ENCODE measurements at regions not wholly inside any gene's neighbourhood (a gene's known extent, or its start where the extent isn't known, plus 50 kb on each side); places are given as distances from the start of the nearest gene placed in this dataset.

- DNase-seq (ENCODE audit: low read depth in 6 of 9, low spot score in 9 of 9), result no peak
- Histone ChIP-seq H3K27ac (ENCODE audit: low read depth in 1 of 2, low read length in 1 of 2) (no peak overlapping the region), H3K36me3 (ENCODE audit: control insufficient read depth in 2 of 2, insufficient read depth in 2 of 2, low read length in 1 of 2) (no peaks in the 10 kb centered on the region), H3K4me3 (ENCODE audit: low read length in 2 of 2) (no peak overlapping the region), H3K9me3 (ENCODE audit: control insufficient read depth in 2 of 2, insufficient read depth in 1 of 2, low read length in 1 of 2) (no peaks in the 10 kb centered on the region), H3K27me3 (ENCODE audit: control insufficient read depth in 2 of 2, insufficient read depth in 1 of 2, low read length in 1 of 2) (no peaks in the 10 kb centered on the region), H3K4me1 (ENCODE audit: control insufficient read depth in 2 of 2, insufficient read depth in 2 of 2, low read length in 2 of 2) (no peaks in the 10 kb centered on the region)
These were observed 615.3 kb downstream of the TFAP2A start for GRCh38 chr6:9799582-9799981.

- Histone ChIP-seq H3K4me1 (ENCODE audit: control insufficient read depth in 2 of 2, insufficient read depth in 2 of 2, low read length in 2 of 2) (no peaks in the 10 kb centered on the region), H3K27ac (ENCODE audit: low read depth in 1 of 2, low read length in 1 of 2) (no peak overlapping the region), H3K36me3 (ENCODE audit: control insufficient read depth in 2 of 2, insufficient read depth in 2 of 2, low read length in 1 of 2) (no peaks in the 10 kb centered on the region), H3K9me3 (ENCODE audit: control insufficient read depth in 2 of 2, insufficient read depth in 1 of 2, low read length in 1 of 2) (no peaks in the 10 kb centered on the region), H3K4me3 (ENCODE audit: low read length in 2 of 2) (no peak overlapping the region), H3K27me3 (ENCODE audit: control insufficient read depth in 2 of 2, insufficient read depth in 1 of 2, low read length in 1 of 2) (no peaks in the 10 kb centered on the region)
- DNase-seq (ENCODE audit: low read depth in 6 of 9, low spot score in 9 of 9), result no peak
- WGBS, result 84% methylated on average over 2 of the region's 2 CpGs
These were observed 618.0 kb downstream of the TFAP2A start for GRCh38 chr6:9796827-9797226.

GRCh38 chr6:9795880-9796279 lies 619.0 kb downstream of the TFAP2A start:
- DNase-seq (ENCODE audit: low read depth in 6 of 9, low spot score in 9 of 9), result no peak
- 14% methylated on average over 5 of the region's 5 CpGs for WGBS
- no peaks in the 10 kb centered on the region for H3K27me3 ChIP-seq (ENCODE audit: control insufficient read depth in 2 of 2, insufficient read depth in 1 of 2, low read length in 1 of 2)
- no peaks in the 10 kb centered on the region for H3K36me3 ChIP-seq (ENCODE audit: control insufficient read depth in 2 of 2, insufficient read depth in 2 of 2, low read length in 1 of 2)
- H3K27ac ChIP-seq (ENCODE audit: low read depth in 1 of 2, low read length in 1 of 2), result no peak overlapping the region
- H3K4me3 ChIP-seq (ENCODE audit: low read length in 2 of 2), result no peak overlapping the region
- H3K4me1 ChIP-seq (ENCODE audit: control insufficient read depth in 2 of 2, insufficient read depth in 2 of 2, low read length in 2 of 2), result no peaks in the 10 kb centered on the region
- no peaks in the 10 kb centered on the region for H3K9me3 ChIP-seq (ENCODE audit: control insufficient read depth in 2 of 2, insufficient read depth in 1 of 2, low read length in 1 of 2)

GRCh38 chr6:9789201-9789600 lies 625.7 kb downstream of the TFAP2A start:
- WGBS, result 60% methylated on average over 3 of the region's 3 CpGs
- H3K36me3 ChIP-seq (ENCODE audit: control insufficient read depth in 2 of 2, insufficient read depth in 2 of 2, low read length in 1 of 2), result no peaks in the 10 kb centered on the region
- H3K27ac ChIP-seq (ENCODE audit: low read depth in 1 of 2, low read length in 1 of 2), result no peak overlapping the region
- no peak overlapping the region for H3K4me3 ChIP-seq (ENCODE audit: low read length in 2 of 2)
- H3K4me1 ChIP-seq (ENCODE audit: control insufficient read depth in 2 of 2, insufficient read depth in 2 of 2, low read length in 2 of 2), result no peaks in the 10 kb centered on the region
- no peak for DNase-seq (ENCODE audit: low read depth in 6 of 9, low spot score in 9 of 9)
- H3K9me3 ChIP-seq (ENCODE audit: control insufficient read depth in 2 of 2, insufficient read depth in 1 of 2, low read length in 1 of 2), result no peaks in the 10 kb centered on the region
- H3K27me3 ChIP-seq (ENCODE audit: control insufficient read depth in 2 of 2, insufficient read depth in 1 of 2, low read length in 1 of 2), result no peaks in the 10 kb centered on the region

GRCh38 chr6:9784786-9785185 lies 630.1 kb downstream of the TFAP2A start:
- Histone ChIP-seq H3K4me3 (ENCODE audit: low read length in 2 of 2) (no peak overlapping the region), H3K27ac (ENCODE audit: low read depth in 1 of 2, low read length in 1 of 2) (no peak overlapping the region), H3K4me1 (ENCODE audit: control insufficient read depth in 2 of 2, insufficient read depth in 2 of 2, low read length in 2 of 2) (no peaks in the 10 kb centered on the region), H3K9me3 (ENCODE audit: control insufficient read depth in 2 of 2, insufficient read depth in 1 of 2, low read length in 1 of 2) (no peaks in the 10 kb centered on the region), H3K27me3 (ENCODE audit: control insufficient read depth in 2 of 2, insufficient read depth in 1 of 2, low read length in 1 of 2) (no peaks in the 10 kb centered on the region), H3K36me3 (ENCODE audit: control insufficient read depth in 2 of 2, insufficient read depth in 2 of 2, low read length in 1 of 2) (no peaks in the 10 kb centered on the region)
- WGBS, result 73% methylated on average over 3 of the region's 3 CpGs
- no peak for DNase-seq (ENCODE audit: low read depth in 6 of 9, low spot score in 9 of 9)

GRCh38 chr6:9783567-9783966 lies 631.3 kb downstream of the TFAP2A start:
- Histone ChIP-seq H3K9me3 (ENCODE audit: control insufficient read depth in 2 of 2, insufficient read depth in 1 of 2, low read length in 1 of 2) (no peaks in the 10 kb centered on the region), H3K27me3 (ENCODE audit: control insufficient read depth in 2 of 2, insufficient read depth in 1 of 2, low read length in 1 of 2) (no peaks in the 10 kb centered on the region), H3K4me3 (ENCODE audit: low read length in 2 of 2) (no peak overlapping the region), H3K4me1 (ENCODE audit: control insufficient read depth in 2 of 2, insufficient read depth in 2 of 2, low read length in 2 of 2) (no peaks in the 10 kb centered on the region), H3K36me3 (ENCODE audit: control insufficient read depth in 2 of 2, insufficient read depth in 2 of 2, low read length in 1 of 2) (no peaks in the 10 kb centered on the region), H3K27ac (ENCODE audit: low read depth in 1 of 2, low read length in 1 of 2) (no peak overlapping the region)
- no peak for DNase-seq (ENCODE audit: low read depth in 6 of 9, low spot score in 9 of 9)
- 93% methylated on average over 6 of the region's 6 CpGs for WGBS

- no peak for DNase-seq (ENCODE audit: low read depth in 6 of 9, low spot score in 9 of 9)
- H3K9me3 ChIP-seq (ENCODE audit: control insufficient read depth in 2 of 2, insufficient read depth in 1 of 2, low read length in 1 of 2), result no peaks in the 10 kb centered on the region
- H3K4me1 ChIP-seq (ENCODE audit: control insufficient read depth in 2 of 2, insufficient read depth in 2 of 2, low read length in 2 of 2), result no peaks in the 10 kb centered on the region
- no peaks in the 10 kb centered on the region for H3K36me3 ChIP-seq (ENCODE audit: control insufficient read depth in 2 of 2, insufficient read depth in 2 of 2, low read length in 1 of 2)
- no peaks in the 10 kb centered on the region for H3K27me3 ChIP-seq (ENCODE audit: control insufficient read depth in 2 of 2, insufficient read depth in 1 of 2, low read length in 1 of 2)
- WGBS, result 59% methylated on average over 6 of the region's 6 CpGs
- no peak overlapping the region for H3K27ac ChIP-seq (ENCODE audit: low read depth in 1 of 2, low read length in 1 of 2)
- no peak overlapping the region for H3K4me3 ChIP-seq (ENCODE audit: low read length in 2 of 2)
These were observed 648.5 kb downstream of the TFAP2A start for GRCh38 chr6:9766240-9766915.

GRCh38 chr6:9761220-9761619 lies 653.7 kb downstream of the TFAP2A start:
- H3K27me3 ChIP-seq (ENCODE audit: control insufficient read depth in 2 of 2, insufficient read depth in 1 of 2, low read length in 1 of 2), result no peaks in the 10 kb centered on the region
- no peaks in the 10 kb centered on the region for H3K36me3 ChIP-seq (ENCODE audit: control insufficient read depth in 2 of 2, insufficient read depth in 2 of 2, low read length in 1 of 2)
- 93% methylated on average over 4 of the region's 4 CpGs for WGBS
- H3K9me3 ChIP-seq (ENCODE audit: control insufficient read depth in 2 of 2, insufficient read depth in 1 of 2, low read length in 1 of 2), result no peaks in the 10 kb centered on the region
- H3K4me1 ChIP-seq (ENCODE audit: control insufficient read depth in 2 of 2, insufficient read depth in 2 of 2, low read length in 2 of 2), result no peaks in the 10 kb centered on the region
- no peak for DNase-seq (ENCODE audit: low read depth in 6 of 9, low spot score in 9 of 9)
- no peak overlapping the region for H3K27ac ChIP-seq (ENCODE audit: low read depth in 1 of 2, low read length in 1 of 2)
- no peak overlapping the region for H3K4me3 ChIP-seq (ENCODE audit: low read length in 2 of 2)

- Histone ChIP-seq H3K27ac (ENCODE audit: low read depth in 1 of 2, low read length in 1 of 2) (no peak overlapping the region), H3K4me3 (ENCODE audit: low read length in 2 of 2) (no peak overlapping the region), H3K4me1 (ENCODE audit: control insufficient read depth in 2 of 2, insufficient read depth in 2 of 2, low read length in 2 of 2) (no peaks in the 10 kb centered on the region), H3K36me3 (ENCODE audit: control insufficient read depth in 2 of 2, insufficient read depth in 2 of 2, low read length in 1 of 2) (no peaks in the 10 kb centered on the region), H3K27me3 (ENCODE audit: control insufficient read depth in 2 of 2, insufficient read depth in 1 of 2, low read length in 1 of 2) (no peaks in the 10 kb centered on the region), H3K9me3 (ENCODE audit: control insufficient read depth in 2 of 2, insufficient read depth in 1 of 2, low read length in 1 of 2) (no peaks in the 10 kb centered on the region)
- 91% methylated on average over 5 of the region's 5 CpGs for WGBS
- no peak for DNase-seq (ENCODE audit: low read depth in 6 of 9, low spot score in 9 of 9)
These were observed 660.4 kb downstream of the TFAP2A start for GRCh38 chr6:9754515-9754914.

GRCh38 chr6:9745966-9746365 lies 668.9 kb downstream of the TFAP2A start:
- no peak for DNase-seq (ENCODE audit: low read depth in 6 of 9, low spot score in 9 of 9)
- Histone ChIP-seq H3K4me3 (ENCODE audit: low read length in 2 of 2) (no peak overlapping the region), H3K27ac (ENCODE audit: low read depth in 1 of 2, low read length in 1 of 2) (no peak overlapping the region), H3K9me3 (ENCODE audit: control insufficient read depth in 2 of 2, insufficient read depth in 1 of 2, low read length in 1 of 2) (no peaks in the 10 kb centered on the region), H3K36me3 (ENCODE audit: control insufficient read depth in 2 of 2, insufficient read depth in 2 of 2, low read length in 1 of 2) (no peaks in the 10 kb centered on the region), H3K27me3 (ENCODE audit: control insufficient read depth in 2 of 2, insufficient read depth in 1 of 2, low read length in 1 of 2) (no peaks in the 10 kb centered on the region), H3K4me1 (ENCODE audit: control insufficient read depth in 2 of 2, insufficient read depth in 2 of 2, low read length in 2 of 2) (no peaks in the 10 kb centered on the region)
- 82% methylated on average over 2 of the region's 2 CpGs for WGBS

All from thymus (tissue), 11 donors.